ENCODE measurements at regions not wholly inside any gene's neighbourhood (a gene's known extent, or its start where the extent isn't known, plus 50 kb on each side); places are given as distances from the start of the nearest gene placed in this dataset.

- DNase-seq, result no peak
Observed at GRCh38 chr1:17907999-17908398, 152.9 kb downstream of the ACTL8 start.

- no peak for DNase-seq
Observed at GRCh38 chr1:17908945-17909344, 153.8 kb downstream of the ACTL8 start.

- DNase-seq, result no peak
Observed at GRCh38 chr1:17909634-17910033, 154.5 kb downstream of the ACTL8 start.

GRCh38 chr1:17911791-17912190 is 156.7 kb downstream of the ACTL8 start:
- no peak for DNase-seq

- no peak for DNase-seq
Observed at GRCh38 chr1:17912491-17912890, 157.4 kb downstream of the ACTL8 start.

GRCh38 chr1:17913326-17914115 is 158.4 kb downstream of the ACTL8 start:
- no peak for DNase-seq

GRCh38 chr1:17914131-17914530 is 159.0 kb downstream of the ACTL8 start:
- DNase-seq, result peak; percentile 77

DNA sequence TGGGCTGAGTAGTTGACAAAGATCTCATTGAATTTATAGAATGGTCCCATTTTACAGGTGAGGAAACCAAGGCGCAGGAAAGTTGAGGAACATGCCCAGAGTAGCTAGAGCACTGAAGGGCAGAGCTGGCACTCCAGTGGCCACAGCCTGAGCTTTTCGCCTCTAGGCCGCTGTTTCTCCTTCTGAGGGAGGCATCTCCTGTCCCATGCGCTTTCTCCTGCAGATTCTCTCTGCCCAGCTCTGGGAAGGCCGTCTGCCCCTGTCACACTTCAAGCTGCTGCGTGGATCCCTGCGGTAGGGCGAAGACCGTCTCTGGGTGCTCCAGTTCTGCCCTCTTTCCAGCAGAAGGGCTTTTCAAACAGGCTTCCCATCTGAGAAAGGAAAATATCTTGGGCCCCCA is 159.9 kb downstream of the ACTL8 start:
- DNase-seq, result no peak

DNA sequence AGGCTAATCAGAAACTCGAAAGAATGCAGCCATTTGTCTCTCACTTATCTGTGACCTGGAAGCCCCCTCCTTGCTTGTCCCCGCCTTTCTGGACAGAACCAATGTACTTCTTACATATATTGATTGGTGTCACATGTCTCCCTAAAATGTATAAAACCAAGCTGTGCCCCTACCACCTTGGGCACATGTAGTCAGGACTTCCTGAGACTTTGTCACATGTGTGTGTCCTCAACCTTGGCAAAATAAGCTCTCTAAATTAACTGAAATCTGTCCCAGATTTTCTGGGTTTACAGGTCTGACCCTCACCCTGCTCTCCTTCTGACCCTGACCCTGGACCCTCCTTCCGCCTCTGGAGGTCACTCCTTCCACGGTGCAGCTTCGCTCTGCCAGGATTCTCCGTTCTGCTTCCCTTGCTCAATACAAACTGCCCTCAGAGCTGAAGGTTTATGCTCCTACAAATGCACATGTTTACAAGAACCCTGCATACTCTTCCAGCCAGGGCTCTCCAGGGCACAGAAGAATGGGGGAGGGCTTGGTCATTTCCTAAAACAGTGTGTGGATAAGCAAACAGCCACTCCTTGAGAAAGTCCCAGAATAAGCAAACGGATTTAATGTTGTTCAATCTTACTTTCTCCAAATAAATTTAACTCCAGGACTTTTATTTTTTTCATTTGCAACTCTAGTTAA is 160.5 kb downstream of the ACTL8 start:
- no peak for DNase-seq

- DNase-seq, result no peak
Observed at GRCh38 chr1:17916702-17917101, 161.6 kb downstream of the ACTL8 start.

- peak; percentile 42 for DNase-seq
Observed at GRCh38 chr1:17919525-17920439, 164.6 kb downstream of the ACTL8 start.

GRCh38 chr1:17920881-17921640 is 165.9 kb downstream of the ACTL8 start:
- DNase-seq, result no peak

DNA sequence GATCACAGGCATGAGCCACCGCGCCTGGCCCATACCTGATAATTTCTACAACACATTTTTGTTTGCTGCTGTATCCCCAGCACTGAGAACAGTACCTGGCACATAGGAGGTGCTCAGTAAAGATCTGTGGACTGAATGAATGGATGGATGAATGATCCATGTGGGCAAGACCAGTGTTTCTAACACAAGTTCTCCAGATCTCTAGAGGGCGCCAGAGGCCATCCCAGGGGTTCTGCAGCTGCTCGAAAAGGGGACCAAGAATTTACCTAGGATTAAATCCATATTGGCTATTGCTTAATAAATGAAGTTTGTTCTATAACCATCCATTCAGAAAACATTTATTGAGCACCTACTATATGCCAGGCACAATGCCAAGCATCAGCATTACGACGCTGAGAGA is 167.7 kb downstream of the ACTL8 start:
- DNase-seq, result peak; percentile 77

GRCh38 chr1:17923666-17924065 is 168.5 kb downstream of the ACTL8 start:
- peak; percentile 24 for DNase-seq

DNA sequence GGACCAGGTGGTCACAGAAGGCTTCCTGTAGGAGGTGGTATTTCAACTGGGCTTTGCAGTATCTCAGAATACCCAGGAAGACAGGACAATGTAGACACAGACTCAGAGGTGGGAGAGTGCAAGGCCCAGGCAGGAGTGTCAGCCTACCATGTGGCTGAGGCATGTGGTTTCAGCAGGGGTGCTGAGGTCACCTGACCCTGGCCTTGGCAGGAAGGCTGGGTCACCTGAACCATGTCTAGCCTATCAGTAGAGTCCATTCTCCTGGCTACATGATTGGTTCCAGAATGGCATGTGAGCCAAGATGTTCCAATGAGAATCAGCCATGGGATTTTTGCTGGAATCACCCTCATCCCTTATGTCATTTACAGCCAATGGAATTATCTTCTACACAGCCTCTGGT is 169.4 kb downstream of the ACTL8 start:
- DNase-seq, result no peak

GRCh38 chr1:17925290-17926237 is 170.4 kb downstream of the ACTL8 start:
- DNase-seq, result no peak

DNA sequence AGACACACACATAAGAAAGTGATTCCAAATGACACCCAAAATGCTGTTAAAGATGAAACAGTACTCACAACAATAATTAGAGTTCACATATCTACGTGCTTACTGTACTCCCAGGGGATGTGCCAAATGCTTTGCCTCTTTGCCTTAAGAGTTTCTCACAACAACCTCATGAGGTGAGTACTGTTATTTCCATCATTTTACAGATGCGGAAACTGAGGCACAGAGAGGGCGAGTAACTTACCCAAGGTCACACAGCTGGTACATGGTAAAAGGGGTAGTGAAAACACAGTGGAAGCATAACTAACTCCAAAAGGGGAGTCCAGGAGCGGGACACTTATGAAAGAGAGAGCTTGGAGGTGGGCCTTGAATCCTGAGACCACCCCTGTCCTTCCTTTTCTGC is 171.8 kb downstream of the ACTL8 start:
- DNase-seq, result peak; percentile 86

DNA sequence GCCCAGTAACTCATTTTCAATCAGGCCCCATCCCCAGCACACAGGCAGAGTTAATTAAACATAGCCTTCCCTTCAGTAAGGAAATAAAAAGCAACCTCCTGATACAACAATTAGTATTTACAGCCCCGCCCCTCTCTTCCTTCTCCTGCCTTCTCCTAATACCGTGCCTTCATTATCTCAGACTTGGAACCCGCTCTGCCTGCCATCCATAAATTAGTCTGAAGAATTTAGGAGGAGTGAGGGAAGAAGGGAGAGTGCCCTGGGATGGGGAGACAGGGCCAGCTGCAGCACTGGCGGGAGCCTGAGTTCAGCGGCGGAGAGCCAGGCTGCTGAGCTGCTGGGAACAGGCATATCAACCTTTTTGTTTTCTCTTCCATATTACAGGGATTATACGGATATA is 172.8 kb downstream of the ACTL8 start:
- DNase-seq, result no peak

GRCh38 chr1:17929224-17929623 is 174.1 kb downstream of the ACTL8 start:
- DNase-seq, result no peak

DNA sequence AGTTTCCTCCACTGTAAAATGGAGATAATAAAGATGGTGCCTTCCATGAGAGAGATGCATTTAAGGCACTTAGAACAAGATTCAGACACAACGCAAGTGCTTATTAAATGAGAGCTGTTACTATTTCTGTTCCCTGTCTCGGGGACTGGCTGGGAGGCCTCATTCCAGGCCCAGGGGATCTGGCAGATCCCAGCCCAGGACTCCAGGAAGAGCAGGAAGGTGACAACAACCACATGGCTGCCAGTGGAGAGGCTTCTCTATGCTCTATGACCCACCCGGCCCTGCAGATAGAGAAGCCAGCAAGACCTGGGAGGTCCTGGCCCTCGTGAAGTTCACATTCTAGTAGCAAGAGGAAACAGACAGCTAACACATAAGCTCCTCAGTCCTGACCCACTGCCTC is 175.5 kb downstream of the ACTL8 start:
- DNase-seq, result no peak

- DNase-seq, result no peak
Observed at GRCh38 chr1:17932164-17932563, 175.4 kb upstream of the IGSF21 start.

GRCh38 chr1:17933501-17933900 is 174.1 kb upstream of the IGSF21 start:
- DNase-seq, result no peak
